ENCODE measurements at regions not wholly inside any gene's neighbourhood (a gene's known extent, or its start where the extent isn't known, plus 50 kb on each side); places are given as distances from the start of the nearest gene placed in this dataset.
"Not testable (repeated sequence)": the region's sequence is repeated elsewhere in the genome, so short reads cannot be mapped to it uniquely, and the experiment has no call there.

DNA sequence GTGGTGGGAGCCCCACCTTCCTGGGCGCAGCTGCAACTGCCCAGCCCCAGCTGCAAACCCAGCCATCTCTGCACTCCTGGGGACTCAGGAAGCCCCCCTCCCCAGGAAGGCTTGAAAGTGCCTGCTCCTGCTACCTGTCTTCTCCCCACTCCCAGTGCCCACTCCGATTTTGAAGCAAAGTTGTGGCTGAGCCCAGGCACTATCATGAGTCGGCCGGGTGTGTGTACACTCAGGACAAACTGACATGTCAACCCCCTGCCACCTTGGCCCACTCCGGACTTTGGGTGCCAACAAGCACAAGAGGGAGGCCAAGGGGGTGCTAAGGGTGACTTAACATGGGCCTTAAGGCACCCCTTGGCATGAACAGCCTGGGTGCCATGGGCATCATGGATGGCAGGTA, 325.5 kb upstream of the PTGER4 start:
- H3K36me3 ChIP-seq (ENCODE audit: insufficient read depth, low read length): no peaks in the 10 kb centered on the region

DNA sequence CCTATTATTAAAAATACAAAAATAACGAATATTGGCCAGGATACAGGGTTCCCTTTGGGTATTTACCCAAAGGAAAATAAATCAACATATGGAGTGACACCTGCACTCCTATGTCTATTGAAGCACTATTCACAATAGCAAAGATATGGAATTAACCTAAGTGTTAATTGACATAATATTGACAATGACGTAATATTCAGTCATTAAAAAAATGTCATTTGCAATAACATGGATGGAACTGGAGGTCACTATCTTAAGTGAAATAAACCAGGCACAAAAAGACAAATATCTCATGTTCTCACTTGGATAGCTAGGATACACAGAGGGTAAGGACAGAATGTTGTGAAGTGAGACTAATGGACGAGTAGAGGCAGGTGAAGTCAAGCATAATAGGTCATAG, 326.3 kb upstream of the PTGER4 start:
- H3K9me3 ChIP-seq (ENCODE audit: insufficient read depth, low read depth, low read length): no peaks in the 10 kb centered on the region; the same call in 1 of the 2 replicates
- H2AFZ ChIP-seq (ENCODE audit: low read length): no peak overlapping the region
- H3K27me3 ChIP-seq (ENCODE audit: insufficient read depth, low read length, poor library complexity, severe bottlenecking): no peaks in the 10 kb centered on the region
- no peak overlapping the region for H3K9ac ChIP-seq (ENCODE audit: low read depth, low read length, poor library complexity, severe bottlenecking)
- H3K4me2 ChIP-seq (ENCODE audit: low read depth, low read length, poor library complexity, severe bottlenecking): no peak overlapping the region
- H3K79me2 ChIP-seq (ENCODE audit: insufficient read depth, low read length): no peaks in the 10 kb centered on the region
- H4K20me1 ChIP-seq (ENCODE audit: insufficient read depth, low read length, poor library complexity, severe bottlenecking): no peaks in the 10 kb centered on the region
- no peaks in the 10 kb centered on the region for H3K9me2 ChIP-seq (replicated peaks; ENCODE audit: low read depth, low read length)
- TF ChIP-seq, protein P1, sequence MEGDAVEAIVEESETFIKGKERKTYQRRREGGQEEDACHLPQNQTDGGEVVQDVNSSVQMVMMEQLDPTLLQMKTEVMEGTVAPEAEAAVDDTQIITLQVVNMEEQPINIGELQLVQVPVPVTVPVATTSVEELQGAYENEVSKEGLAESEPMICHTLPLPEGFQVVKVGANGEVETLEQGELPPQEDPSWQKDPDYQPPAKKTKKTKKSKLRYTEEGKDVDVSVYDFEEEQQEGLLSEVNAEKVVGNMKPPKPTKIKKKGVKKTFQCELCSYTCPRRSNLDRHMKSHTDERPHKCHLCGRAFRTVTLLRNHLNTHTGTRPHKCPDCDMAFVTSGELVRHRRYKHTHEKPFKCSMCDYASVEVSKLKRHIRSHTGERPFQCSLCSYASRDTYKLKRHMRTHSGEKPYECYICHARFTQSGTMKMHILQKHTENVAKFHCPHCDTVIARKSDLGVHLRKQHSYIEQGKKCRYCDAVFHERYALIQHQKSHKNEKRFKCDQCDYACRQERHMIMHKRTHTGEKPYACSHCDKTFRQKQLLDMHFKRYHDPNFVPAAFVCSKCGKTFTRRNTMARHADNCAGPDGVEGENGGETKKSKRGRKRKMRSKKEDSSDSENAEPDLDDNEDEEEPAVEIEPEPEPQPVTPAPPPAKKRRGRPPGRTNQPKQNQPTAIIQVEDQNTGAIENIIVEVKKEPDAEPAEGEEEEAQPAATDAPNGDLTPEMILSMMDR (conservative IDR thresholded peaks at IDR 0.05; ENCODE audit: low read length): no peak
- no peak for TF ChIP-seq EZH2phosphoT487 (IDR thresholded peaks at IDR 0.05; ENCODE audit: borderline replicate concordance)
- H3K4me3 ChIP-seq (ENCODE audit: low read length, poor library complexity, severe bottlenecking): no peak overlapping the region
- no peaks in the 10 kb centered on the region for H3K4me1 ChIP-seq (ENCODE audit: insufficient read depth, low read length, poor library complexity, severe bottlenecking)
- H3K36me3 ChIP-seq (ENCODE audit: insufficient read depth, low read length): no peaks in the 10 kb centered on the region
- H3F3A ChIP-seq (ENCODE audit: low read depth): no peaks in the 10 kb centered on the region

More for the DNA sequence above, 325.5 kb upstream of the PTGER4 start:
- Histone ChIP-seq H3K9me3 (ENCODE audit: insufficient read depth, low read depth, low read length) (no peaks in the 10 kb centered on the region; the same call in 1 of the 2 replicates), H3K79me2 (ENCODE audit: insufficient read depth, low read length) (no peaks in the 10 kb centered on the region), H3K4me2 (ENCODE audit: low read depth, low read length, poor library complexity, severe bottlenecking) (no peak overlapping the region), H3K4me1 (ENCODE audit: insufficient read depth, low read length, poor library complexity, severe bottlenecking) (no peaks in the 10 kb centered on the region), H3K27me3 (ENCODE audit: insufficient read depth, low read length, poor library complexity, severe bottlenecking) (no peaks in the 10 kb centered on the region), H2AFZ (ENCODE audit: low read length) (no peak overlapping the region), H3K9me2 (replicated peaks; ENCODE audit: low read depth, low read length) (no peaks in the 10 kb centered on the region), H4K20me1 (ENCODE audit: insufficient read depth, low read length, poor library complexity, severe bottlenecking) (no peaks in the 10 kb centered on the region), H3F3A (ENCODE audit: low read depth) (no peaks in the 10 kb centered on the region), H3K9ac (ENCODE audit: low read depth, low read length, poor library complexity, severe bottlenecking) (no peak overlapping the region), H3K4me3 (ENCODE audit: low read length, poor library complexity, severe bottlenecking) (no peak overlapping the region)
- no peak for TF ChIP-seq EZH2phosphoT487 (IDR thresholded peaks at IDR 0.05; ENCODE audit: borderline replicate concordance)
- TF ChIP-seq, protein P1 (conservative IDR thresholded peaks at IDR 0.05; ENCODE audit: low read length): no peak

DNA sequence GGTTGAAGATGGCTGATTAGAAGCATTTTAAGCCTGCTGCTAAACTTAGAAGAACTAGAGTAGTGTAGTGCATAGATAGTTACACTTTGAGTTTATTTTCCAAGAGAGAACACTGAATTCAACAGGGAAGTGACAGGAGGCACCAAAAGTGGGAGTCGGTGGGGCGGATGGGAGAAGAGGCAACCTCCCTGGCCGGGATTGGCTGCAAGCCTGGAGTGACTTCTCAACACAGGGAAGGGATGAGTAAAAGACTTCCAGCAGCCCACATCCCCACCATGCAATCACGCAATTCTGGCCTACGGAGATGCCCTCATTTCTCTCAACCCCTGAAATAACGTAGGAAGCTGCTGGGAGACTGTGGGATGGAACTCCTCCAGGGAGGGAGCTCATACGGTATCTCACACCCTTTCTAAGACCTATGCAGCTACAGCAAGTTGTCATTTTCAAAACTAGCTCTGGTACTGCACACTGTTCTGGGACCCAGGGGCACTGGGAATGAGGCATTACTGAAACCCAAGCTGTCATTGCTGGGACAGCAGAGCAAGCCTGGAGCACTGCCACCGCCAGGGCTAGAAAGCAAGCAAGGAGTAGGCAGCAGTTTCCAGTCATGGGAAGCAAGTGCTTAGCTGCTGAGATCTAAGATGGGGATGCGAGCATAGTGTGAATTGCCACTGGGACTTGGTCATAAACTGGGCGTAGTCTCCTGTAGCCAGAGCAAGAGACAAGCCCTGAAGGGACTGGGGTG, 331.6 kb upstream of the PTGER4 start:
- no peaks in the 10 kb centered on the region for H3K27me3 ChIP-seq (ENCODE audit: insufficient read depth, low read length, poor library complexity, severe bottlenecking)
- H3K9me3 ChIP-seq (ENCODE audit: insufficient read depth, low read depth, low read length): no peaks in the 10 kb centered on the region; the same call in 1 of the 2 replicates
- no peak overlapping the region for H2AFZ ChIP-seq (ENCODE audit: low read length)
- no peak overlapping the region for H3K9ac ChIP-seq (ENCODE audit: low read depth, low read length, poor library complexity, severe bottlenecking)
- H3K4me2 ChIP-seq (ENCODE audit: low read depth, low read length, poor library complexity, severe bottlenecking): no peak overlapping the region
- no peak overlapping the region for H3K4me3 ChIP-seq (ENCODE audit: low read length, poor library complexity, severe bottlenecking)
- H3K36me3 ChIP-seq (ENCODE audit: insufficient read depth, low read length): no peaks in the 10 kb centered on the region
- no peaks in the 10 kb centered on the region for H3K79me2 ChIP-seq (ENCODE audit: insufficient read depth, low read length)
- H4K20me1 ChIP-seq (ENCODE audit: insufficient read depth, low read length, poor library complexity, severe bottlenecking): no peaks in the 10 kb centered on the region
- H3K9me2 ChIP-seq (replicated peaks; ENCODE audit: low read depth, low read length): no peaks in the 10 kb centered on the region
- no peaks in the 10 kb centered on the region for H3F3A ChIP-seq (ENCODE audit: low read depth)
- no peaks in the 10 kb centered on the region for H3K4me1 ChIP-seq (ENCODE audit: insufficient read depth, low read length, poor library complexity, severe bottlenecking)
- TF ChIP-seq EZH2phosphoT487 (IDR thresholded peaks at IDR 0.05; ENCODE audit: borderline replicate concordance): no peak

DNA sequence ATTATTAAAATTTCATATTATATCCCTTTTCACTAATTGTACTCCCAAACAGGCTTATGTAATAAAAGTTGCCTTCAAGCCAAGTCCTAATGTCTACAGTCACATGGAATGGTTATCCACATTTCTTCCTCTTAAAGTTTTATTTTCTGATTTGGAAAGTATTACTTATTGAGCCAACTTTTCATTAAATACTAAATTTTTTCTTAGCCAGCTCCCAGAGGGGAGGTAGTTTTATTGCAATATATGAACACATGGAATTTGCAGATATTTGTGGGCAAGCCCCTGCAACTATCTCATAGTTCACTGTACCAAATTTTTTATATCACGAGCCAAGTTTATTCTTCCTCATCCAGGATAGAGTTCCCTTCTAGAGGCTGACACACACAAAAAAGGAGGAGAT, 332.8 kb upstream of the PTGER4 start:
- Histone ChIP-seq H3K4me1 (ENCODE audit: insufficient read depth, low read length, poor library complexity, severe bottlenecking) (no peaks in the 10 kb centered on the region), H4K20me1 (ENCODE audit: insufficient read depth, low read length, poor library complexity, severe bottlenecking) (no peaks in the 10 kb centered on the region), H3K9me3 (ENCODE audit: insufficient read depth, low read depth, low read length) (no peaks in the 10 kb centered on the region; the same call in 1 of the 2 replicates), H3K27me3 (ENCODE audit: insufficient read depth, low read length, poor library complexity, severe bottlenecking) (no peaks in the 10 kb centered on the region), H2AFZ (ENCODE audit: low read length) (no peak overlapping the region), H3K9ac (ENCODE audit: low read depth, low read length, poor library complexity, severe bottlenecking) (no peak overlapping the region), H3K36me3 (ENCODE audit: insufficient read depth, low read length) (no peaks in the 10 kb centered on the region), H3K79me2 (ENCODE audit: insufficient read depth, low read length) (no peaks in the 10 kb centered on the region), H3F3A (ENCODE audit: low read depth) (no peaks in the 10 kb centered on the region), H3K4me3 (ENCODE audit: low read length, poor library complexity, severe bottlenecking) (no peak overlapping the region), H3K4me2 (ENCODE audit: low read depth, low read length, poor library complexity, severe bottlenecking) (no peak overlapping the region), H3K9me2 (replicated peaks; ENCODE audit: low read depth, low read length) (no peaks in the 10 kb centered on the region)
- TF ChIP-seq EZH2phosphoT487 (IDR thresholded peaks at IDR 0.05; ENCODE audit: borderline replicate concordance): no peak
- TF ChIP-seq, protein P1 (conservative IDR thresholded peaks at IDR 0.05; ENCODE audit: low read length): no peak

DNA sequence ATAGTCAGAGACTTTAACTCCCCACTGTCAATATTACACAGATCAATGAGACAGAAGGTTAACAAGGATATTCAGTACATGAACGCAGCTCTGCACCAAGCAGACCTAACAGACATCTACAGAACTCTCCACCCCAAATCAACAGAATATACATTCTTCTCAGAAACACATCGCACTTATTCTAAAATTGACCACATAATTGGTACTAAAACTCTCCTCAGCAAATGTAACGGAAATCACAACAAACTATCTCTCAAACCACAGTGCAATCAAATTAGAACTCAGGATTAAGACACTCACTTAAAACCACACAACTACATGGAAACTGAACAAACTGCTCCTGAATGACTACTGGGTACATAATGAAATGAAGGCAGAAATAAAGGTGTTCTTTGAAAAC, 341.3 kb upstream of the PTGER4 start:
- not testable (repeated sequence) for H3K36me3 ChIP-seq (ENCODE audit: insufficient read depth, low read length); H3K4me2 ChIP-seq (ENCODE audit: low read depth, low read length, poor library complexity, severe bottlenecking); H3K9ac ChIP-seq (ENCODE audit: low read depth, low read length, poor library complexity, severe bottlenecking); H3K4me1 ChIP-seq (ENCODE audit: insufficient read depth, low read length, poor library complexity, severe bottlenecking); H3K79me2 ChIP-seq (ENCODE audit: insufficient read depth, low read length); H2AFZ ChIP-seq (ENCODE audit: low read length); H3F3A ChIP-seq (ENCODE audit: low read depth); H4K20me1 ChIP-seq (ENCODE audit: insufficient read depth, low read length, poor library complexity, severe bottlenecking); H3K9me3 ChIP-seq (ENCODE audit: insufficient read depth, low read depth, low read length); H3K4me3 ChIP-seq (ENCODE audit: low read length, poor library complexity, severe bottlenecking); H3K9me2 ChIP-seq (replicated peaks; ENCODE audit: low read depth, low read length)
- peaks cover 12% of the 10 kb centered on the region for H3K27me3 ChIP-seq (ENCODE audit: insufficient read depth, low read length, poor library complexity, severe bottlenecking)

All from Loucy (cell line).